Smooth muscle cell (in vitro differentiated cells): ENCODE measurements at regions not wholly inside any gene's neighbourhood (a gene's known extent, or its start where the extent isn't known, plus 50 kb on each side); places are given as distances from the start of the nearest gene placed in this dataset.

ENCODE experiments used
- DNase-seq: peaks from one replicate; lab custom pipeline; 2025; ENCODE audit not compliant: unreplicated experiment; lab: John Stamatoyannopoulos, UW
- H2AFZ ChIP-seq: fragments of 200-600 bp; sonication (generic); 2 replicates; pipeline ENCODE4 v1.6.0; 2016; ENCODE audit warnings: antibody characterized with exemption, low read depth, mild to moderate bottlenecking
- H3F3A ChIP-seq: fragments of 200-600 bp; sonication (generic); 2 replicates; pipeline ENCODE4 v1.6.0; 2017; ENCODE audit warnings: antibody characterized with exemption, low read depth
- H3K27ac ChIP-seq: fragments of 200-600 bp; sonication (generic); 2 replicates; pipeline ENCODE4 v1.5.1; 2016; ENCODE audit warnings: low read depth, mild to moderate bottlenecking
- H3K27me3 ChIP-seq: fragments of 200-600 bp; sonication (generic); 2 replicates; pipeline ENCODE4 v1.6.1; 2016; ENCODE audit warnings: low read depth, mild to moderate bottlenecking
- H3K36me3 ChIP-seq: fragments of 200-600 bp; sonication (generic); 2 replicates; pipeline ENCODE4 v1.5.1; 2016; ENCODE audit warnings: low read depth
- H3K4me1 ChIP-seq: fragments of 200-600 bp; sonication (generic); 2 replicates; pipeline ENCODE4 v1.5.1; 2016; ENCODE audit warnings: low read depth
- H3K4me2 ChIP-seq: fragments of 200-600 bp; sonication (generic); 2 replicates; pipeline ENCODE4 v1.6.0; 2016; ENCODE audit warnings: mild to moderate bottlenecking
- H3K4me3 ChIP-seq: fragments of 200-600 bp; sonication (generic); 2 replicates; pipeline ENCODE4 v1.5.1; 2016; ENCODE audit warnings: mild to moderate bottlenecking
- H3K79me2 ChIP-seq: fragments of 200-600 bp; sonication (generic); 2 replicates; pipeline ENCODE4 v1.6.0; 2016; ENCODE audit warnings: low read depth, mild to moderate bottlenecking
- H3K9ac ChIP-seq: fragments of 200-600 bp; sonication (generic); 2 replicates; pipeline ENCODE4 v1.6.0; 2016; ENCODE audit warnings: low read depth
- H3K9me3 ChIP-seq: fragments of 200-600 bp; sonication (generic); replicated peaks from 2 replicates; pipeline ENCODE4 v1.5.1; 2016; ENCODE audit warnings: low read depth
- H4K20me1 ChIP-seq: fragments of 200-600 bp; sonication (generic); 2 replicates; pipeline ENCODE4 v1.6.0; 2016; ENCODE audit warnings: low read depth
- CTCF ChIP-seq: fragments of 200-600 bp; sonication (generic); IDR thresholded peaks from 2 replicates; pipeline ENCODE4 v1.5.1; 2017; ENCODE audit warnings: borderline replicate concordance, mild to moderate bottlenecking, antibody characterized with exemption; ENCODE audit not compliant: insufficient read depth, poor library complexity, severe bottlenecking
- WGBS: methylation state at CpG from one replicate; pipeline ENCODE4 v1.1.7; 2016; ENCODE audit warnings: low lambda C conversion rate; 5-methylcytosine and 5-hydroxymethylcytosine counted together

GRCh38 chr2:128834207-128834879 is 515.7 kb upstream of the HS6ST1 start:
- Histone ChIP-seq H3K27ac (no peak overlapping the region), H3K9me3 (no peaks in the 10 kb centered on the region), H3K9ac (no peak overlapping the region), H3K4me2 (no peak overlapping the region), H3K4me3 (no peak overlapping the region), H3K4me1 (peaks cover 8% of the 10 kb centered on the region), H2AFZ (no peak overlapping the region), H3K36me3 (no peaks in the 10 kb centered on the region), H3K79me2 (no peaks in the 10 kb centered on the region), H3K27me3 (no peaks in the 10 kb centered on the region), H3F3A (no peaks in the 10 kb centered on the region), H4K20me1 (no peaks in the 10 kb centered on the region)
- no peak for TF ChIP-seq CTCF
- no peak for DNase-seq
- 92% methylated on average over 8 of the region's 8 CpGs for WGBS

DNA sequence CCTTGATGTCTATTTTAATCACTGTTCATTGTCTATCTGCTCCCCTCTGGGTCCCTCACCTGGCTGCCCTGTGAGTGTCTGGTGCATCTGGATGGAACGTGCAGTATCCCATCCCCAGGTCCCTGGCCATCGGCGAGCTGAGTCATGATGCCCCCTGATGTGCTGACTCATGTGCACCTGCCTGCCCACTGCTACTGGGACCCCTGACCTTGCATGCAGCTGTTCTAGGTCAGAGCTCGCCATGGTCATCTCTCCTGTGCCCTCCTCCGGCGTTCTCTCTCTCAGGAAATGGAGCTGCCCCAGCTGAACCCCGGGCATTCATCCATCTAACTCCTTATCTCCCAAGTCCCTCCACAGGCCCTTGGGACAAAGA is 516.2 kb upstream of the HS6ST1 start:
- Histone ChIP-seq H3F3A (no peaks in the 10 kb centered on the region), H4K20me1 (no peaks in the 10 kb centered on the region), H3K27me3 (no peaks in the 10 kb centered on the region), H2AFZ (no peak overlapping the region), H3K4me2 (no peak overlapping the region), H3K79me2 (no peaks in the 10 kb centered on the region), H3K9me3 (no peaks in the 10 kb centered on the region), H3K9ac (no peak overlapping the region), H3K27ac (no peak overlapping the region), H3K36me3 (no peaks in the 10 kb centered on the region), H3K4me1 (peaks cover 8% of the 10 kb centered on the region), H3K4me3 (no peak overlapping the region)
- 89% methylated on average over 7 of the region's 7 CpGs for WGBS
- DNase-seq: no peak
- no peak for TF ChIP-seq CTCF

- TF ChIP-seq CTCF: no peak
- 85% methylated on average over 10 of the region's 10 CpGs for WGBS
- H3K4me2 ChIP-seq: no peak overlapping the region
- H3K27ac ChIP-seq: no peak overlapping the region
- H3K79me2 ChIP-seq: no peaks in the 10 kb centered on the region
- H3K9ac ChIP-seq: no peak overlapping the region
- DNase-seq: no peak
- H3K36me3 ChIP-seq: no peaks in the 10 kb centered on the region
- no peak overlapping the region for H2AFZ ChIP-seq
- H3K27me3 ChIP-seq: no peaks in the 10 kb centered on the region
- H3F3A ChIP-seq: no peaks in the 10 kb centered on the region
- H3K4me1 ChIP-seq: peaks cover 8% of the 10 kb centered on the region
- H3K9me3 ChIP-seq: no peaks in the 10 kb centered on the region
- no peaks in the 10 kb centered on the region for H4K20me1 ChIP-seq
- H3K4me3 ChIP-seq: no peak overlapping the region
These were observed 516.7 kb upstream of the HS6ST1 start for GRCh38 chr2:128835342-128835855.

DNA sequence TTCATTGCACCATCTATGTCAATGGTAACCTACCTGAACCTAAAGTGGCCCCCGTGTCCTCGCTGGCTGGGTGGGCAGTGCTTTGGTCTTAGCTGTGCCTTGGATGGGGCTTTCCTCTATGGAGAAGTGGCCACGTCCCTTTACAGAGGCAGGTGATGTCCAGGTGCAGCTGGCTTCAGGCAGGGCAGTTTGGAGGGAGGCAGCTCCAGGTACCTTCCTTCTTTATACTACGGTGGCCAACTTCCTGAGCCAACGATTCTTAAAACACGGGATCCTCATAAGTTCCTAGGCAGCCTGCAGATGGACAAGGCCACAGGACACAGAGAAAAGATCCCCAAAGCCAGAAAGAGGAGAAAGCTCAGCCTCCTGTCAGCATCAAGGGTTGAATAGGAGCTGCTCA is 517.3 kb upstream of the HS6ST1 start:
- H3F3A ChIP-seq: no peaks in the 10 kb centered on the region
- H3K27ac ChIP-seq: no peak overlapping the region
- whole genome bisulfite sequencing: 93% methylated on average over 6 of the region's 6 CpGs
- no peak overlapping the region for H3K4me3 ChIP-seq
- no peak for TF ChIP-seq CTCF
- no peak overlapping the region for H3K4me2 ChIP-seq
- H3K9me3 ChIP-seq: no peaks in the 10 kb centered on the region
- no peak for DNase-seq
- H4K20me1 ChIP-seq: no peaks in the 10 kb centered on the region
- no peak overlapping the region for H2AFZ ChIP-seq
- H3K79me2 ChIP-seq: no peaks in the 10 kb centered on the region
- H3K27me3 ChIP-seq: no peaks in the 10 kb centered on the region
- H3K9ac ChIP-seq: no peak overlapping the region
- no peaks in the 10 kb centered on the region for H3K36me3 ChIP-seq
- peaks cover 8% of the 10 kb centered on the region for H3K4me1 ChIP-seq
